ENCODE measurements at regions not wholly inside any gene's neighbourhood (a gene's known extent, or its start where the extent isn't known, plus 50 kb on each side); places are given as distances from the start of the nearest gene placed in this dataset.
"Not testable (repeated sequence)": the region's sequence is repeated elsewhere in the genome, so short reads cannot be mapped to it uniquely, and the experiment has no call there.

DNA sequence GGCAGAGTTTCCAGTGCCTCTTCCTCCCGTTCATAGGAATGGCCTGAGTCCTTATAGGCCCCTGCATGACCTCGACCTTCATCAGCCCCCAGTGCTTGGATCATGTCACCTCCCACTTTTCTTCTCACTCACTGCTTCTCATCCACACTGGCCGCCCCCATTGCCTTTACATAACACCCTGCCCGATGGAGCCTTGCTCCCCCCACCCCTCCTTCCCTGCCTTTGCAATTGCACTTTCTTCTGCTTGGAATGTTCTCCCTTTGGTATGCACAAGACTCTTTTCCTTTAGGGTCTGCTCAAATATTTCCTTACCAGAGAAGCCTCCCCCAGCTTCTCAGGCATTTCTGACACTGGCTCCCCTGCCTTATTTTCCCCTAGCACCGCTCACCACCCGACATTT lies 125.2 kb upstream of the KCNJ6 start:
- no peak for DNase-seq (ENCODE audit: low spot score)

GRCh38 chr21:38042246-38042645 lies 126.0 kb upstream of the KCNJ6 start:
- no peak for DNase-seq (ENCODE audit: low spot score)

DNA sequence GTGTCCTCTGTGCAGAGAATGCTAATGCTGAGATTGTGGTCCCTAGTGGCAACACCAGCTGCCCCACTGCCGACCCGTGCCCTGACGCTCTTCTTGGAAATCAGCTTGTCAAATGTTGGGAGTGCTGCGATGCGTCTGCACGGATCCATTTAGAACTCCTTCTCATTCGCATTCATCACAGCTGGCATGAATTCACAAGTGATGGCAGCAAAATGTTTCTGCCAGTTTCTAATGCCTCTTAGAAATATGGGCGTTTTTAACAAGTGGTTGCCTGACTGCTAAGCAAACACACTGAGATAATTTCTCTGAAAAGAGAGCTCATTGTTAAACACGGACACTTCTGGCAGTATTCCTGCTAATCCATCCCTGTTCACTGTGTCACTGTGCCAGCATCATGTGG lies 131.9 kb upstream of the KCNJ6 start:
- DNase-seq (ENCODE audit: low spot score) = no peak

DNA sequence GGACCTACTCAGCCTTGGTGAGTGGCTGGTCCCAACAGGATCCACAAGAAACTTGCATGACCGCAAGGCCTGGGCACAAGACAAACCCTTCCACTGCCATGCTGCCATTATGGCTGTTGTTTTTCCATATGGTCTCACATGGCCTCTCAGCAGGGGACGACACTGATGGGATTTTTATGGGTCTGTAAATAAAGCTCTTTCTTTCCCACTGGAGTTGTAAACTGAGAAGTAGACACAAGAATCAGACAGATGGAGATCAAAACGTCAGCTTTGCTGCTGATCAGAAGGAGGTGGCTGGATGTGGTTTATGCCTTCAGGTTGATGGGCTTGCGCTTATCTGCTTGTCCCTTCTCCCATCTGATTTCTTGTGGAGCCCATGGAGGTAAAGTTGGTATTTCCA lies 138.1 kb upstream of the KCNJ6 start:
- no peak for DNase-seq (ENCODE audit: low spot score)

DNA sequence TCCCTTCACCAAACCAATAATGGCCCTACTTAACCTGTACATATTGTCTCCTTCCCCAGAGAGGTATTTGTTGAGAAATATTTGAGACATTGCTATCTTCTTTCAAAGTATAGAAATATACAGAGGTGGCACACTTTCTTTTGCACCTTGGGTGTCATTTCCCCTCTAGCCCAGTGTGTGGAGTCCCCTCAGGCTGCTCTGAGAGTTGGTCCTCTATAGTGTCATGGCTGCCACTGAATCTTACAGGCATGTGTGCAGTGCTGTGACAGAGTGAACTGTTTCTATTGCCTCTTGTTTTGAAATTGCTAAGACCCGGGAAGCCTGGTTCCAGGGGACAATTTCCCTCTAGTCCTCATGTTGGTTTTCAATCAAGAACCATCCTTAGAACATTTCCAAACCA lies 140.2 kb upstream of the KCNJ6 start:
- DNase-seq (ENCODE audit: low spot score) = no peak

DNA sequence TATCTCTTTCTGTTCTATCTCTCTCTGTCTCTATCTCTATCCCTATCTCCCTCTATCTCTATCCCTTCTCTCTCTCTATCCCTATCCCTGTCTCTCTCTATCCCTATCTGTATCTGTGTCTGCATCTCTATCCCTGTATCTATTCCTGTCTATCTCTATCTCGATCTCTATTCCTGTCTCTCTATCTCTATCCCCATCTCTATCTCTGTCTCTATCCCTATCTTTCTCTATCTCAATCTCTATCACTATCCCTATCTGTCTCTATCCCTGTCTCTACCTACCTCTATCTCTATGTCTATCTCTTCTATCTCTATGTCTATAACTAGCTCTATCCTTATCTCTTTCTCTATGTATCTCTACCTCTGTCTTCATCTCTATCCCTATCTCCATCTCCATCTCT lies 141.4 kb upstream of the KCNJ6 start:
- DNase-seq (ENCODE audit: low spot score) = no peak

- DNase-seq (ENCODE audit: low spot score) = no peak
Measured at GRCh38 chr21:38060533-38060932, 144.3 kb upstream of the KCNJ6 start.

DNA sequence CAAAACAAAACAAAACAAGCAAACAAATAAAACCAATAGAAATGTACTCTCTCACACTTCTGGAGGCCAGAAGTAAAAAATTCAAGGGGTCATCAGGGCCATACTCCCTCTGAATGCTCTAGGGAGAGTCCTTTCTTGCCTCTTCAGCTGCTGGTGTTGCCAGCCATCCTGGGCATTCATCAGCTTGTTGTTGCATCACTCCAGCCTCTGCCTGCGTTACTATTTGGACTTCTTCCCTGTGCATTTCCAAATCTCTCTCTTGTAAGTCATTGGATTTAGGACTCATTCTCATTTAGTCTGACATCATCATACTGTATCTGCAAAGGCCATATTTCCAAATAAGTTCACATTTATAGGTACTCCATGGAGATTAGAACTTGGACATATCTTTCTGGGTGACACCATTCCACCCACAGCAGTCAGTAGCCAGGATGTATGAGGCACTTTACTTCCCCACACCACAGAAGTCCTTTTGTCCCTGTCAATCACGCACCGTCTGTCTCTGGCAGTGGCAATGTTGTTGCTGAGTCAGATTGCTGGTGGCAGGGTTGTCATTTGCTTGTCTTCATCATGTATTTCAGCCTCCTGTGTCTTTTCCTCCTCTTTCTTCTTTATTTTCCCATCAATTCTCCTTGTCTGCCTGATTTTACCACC lies 151.0 kb upstream of the KCNJ6 start:
- no peak for DNase-seq (ENCODE audit: low spot score)

- no peak for DNase-seq (ENCODE audit: low spot score)
Measured at GRCh38 chr21:38072489-38072888, 156.2 kb upstream of the KCNJ6 start.

GRCh38 chr21:38075833-38076587 lies 159.8 kb upstream of the KCNJ6 start:
- DNase-seq (ENCODE audit: low spot score) = no peak

DNA sequence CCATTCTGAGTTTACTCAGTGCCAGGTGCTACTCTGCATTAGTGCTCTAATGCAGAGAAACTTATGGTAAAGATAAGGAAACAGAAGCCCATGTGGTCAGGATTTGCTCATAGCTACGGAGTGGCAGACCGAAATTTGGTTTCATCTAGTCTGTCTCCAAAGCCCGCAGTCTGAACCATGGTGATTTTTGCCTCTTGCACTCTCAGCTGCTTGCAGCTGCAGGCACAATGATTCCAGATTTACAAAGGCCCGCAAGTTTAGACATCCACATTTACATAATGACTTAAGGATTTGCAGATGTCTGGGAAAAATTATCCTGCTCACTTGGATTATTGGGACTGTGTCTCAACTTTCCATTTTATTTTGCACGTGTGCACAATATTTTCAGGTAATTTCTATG lies 161.3 kb upstream of the KCNJ6 start:
- DNase-seq (ENCODE audit: low spot score) = no peak

DNA sequence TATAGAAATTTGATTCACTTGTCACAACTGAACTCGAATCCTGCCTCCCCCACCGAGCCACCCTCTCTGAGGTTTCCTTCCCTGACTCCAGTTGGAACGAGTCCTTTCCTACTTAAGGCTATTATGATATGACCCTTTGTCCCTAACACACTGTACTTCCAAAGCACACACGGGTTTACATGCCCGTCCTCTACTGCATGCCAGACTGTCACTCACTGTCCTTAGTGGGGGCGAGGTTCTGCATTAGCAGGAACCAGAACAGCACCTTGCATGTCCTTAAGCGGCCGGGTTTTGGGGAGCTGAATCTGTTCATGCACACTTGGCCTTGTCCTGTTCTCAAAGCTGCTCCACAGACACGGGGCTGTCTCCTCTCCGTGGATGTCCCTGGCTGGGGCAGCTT lies 164.6 kb upstream of the KCNJ6 start:
- no peak for DNase-seq (ENCODE audit: low spot score)

GRCh38 chr21:38081708-38082107 lies 165.5 kb upstream of the KCNJ6 start:
- no peak for DNase-seq (ENCODE audit: low spot score)

- no peak for DNase-seq (ENCODE audit: low spot score)
Measured at GRCh38 chr21:38082936-38083485, 166.8 kb upstream of the KCNJ6 start.

GRCh38 chr21:38083535-38083934 lies 167.3 kb upstream of the KCNJ6 start:
- no peak for DNase-seq (ENCODE audit: low spot score)

GRCh38 chr21:38086580-38086979 lies 170.2 kb upstream of the KCNJ15 start:
- no peak for DNase-seq (ENCODE audit: low spot score)

DNA sequence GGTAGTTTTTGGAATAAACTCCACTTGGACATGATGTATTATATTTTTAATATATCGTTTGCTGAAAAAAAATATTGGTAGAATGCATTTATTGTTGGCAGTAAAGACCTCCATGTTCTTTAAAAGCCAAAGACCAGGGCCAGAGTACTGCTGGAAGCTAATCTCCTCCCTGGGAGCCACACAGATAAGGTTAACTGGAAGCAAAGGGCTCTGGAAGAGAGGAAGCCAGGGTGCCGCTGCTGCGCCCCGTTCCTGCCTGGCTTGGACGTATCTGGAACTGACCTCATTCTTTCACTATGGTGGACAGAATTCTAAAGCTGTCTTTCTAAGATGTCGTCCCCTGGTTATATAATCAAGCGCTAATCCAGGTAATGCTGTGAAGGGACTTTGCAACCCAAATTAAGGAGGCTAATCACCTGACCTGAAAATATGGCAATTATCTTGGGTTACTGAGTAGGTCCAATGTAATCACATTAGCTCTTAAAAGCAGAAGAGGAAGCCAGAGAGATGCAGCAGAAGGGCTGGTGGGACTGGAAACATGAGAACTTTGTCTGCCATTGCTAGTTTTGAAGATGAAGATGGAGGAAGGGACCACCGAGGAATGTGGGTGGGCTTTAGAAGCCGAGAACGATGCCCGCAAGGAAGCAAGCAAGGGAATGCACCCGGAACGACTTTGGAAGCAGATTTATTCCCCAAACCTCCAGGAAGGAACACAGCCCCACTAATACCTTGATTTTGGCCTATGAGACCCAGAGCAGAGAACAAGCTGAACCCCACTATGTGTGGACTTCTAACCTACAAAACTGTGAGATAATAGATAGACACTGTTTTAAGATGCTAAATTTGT lies 167.7 kb upstream of the KCNJ15 start:
- DNase-seq (ENCODE audit: low spot score) = no peak

DNA sequence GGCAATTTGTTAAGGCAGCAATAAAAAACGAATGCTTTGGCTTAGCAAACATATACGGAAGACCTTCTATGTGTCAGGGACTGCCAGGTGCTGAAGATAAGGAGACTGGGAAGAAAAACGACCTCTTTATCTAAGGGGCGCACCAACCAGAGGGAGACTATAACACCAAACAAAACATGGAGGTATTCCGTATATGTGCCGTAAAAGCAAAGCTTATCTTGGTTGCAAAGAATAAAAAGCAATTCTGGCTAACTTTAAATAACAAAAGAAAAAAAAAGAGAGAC lies 167.1 kb upstream of the KCNJ15 start:
- DNase-seq (ENCODE audit: low spot score) = no peak

- DNase-seq (ENCODE audit: low spot score) = not testable (repeated sequence)
Measured at GRCh38 chr21:38091061-38091460, 165.7 kb upstream of the KCNJ15 start.

DNA sequence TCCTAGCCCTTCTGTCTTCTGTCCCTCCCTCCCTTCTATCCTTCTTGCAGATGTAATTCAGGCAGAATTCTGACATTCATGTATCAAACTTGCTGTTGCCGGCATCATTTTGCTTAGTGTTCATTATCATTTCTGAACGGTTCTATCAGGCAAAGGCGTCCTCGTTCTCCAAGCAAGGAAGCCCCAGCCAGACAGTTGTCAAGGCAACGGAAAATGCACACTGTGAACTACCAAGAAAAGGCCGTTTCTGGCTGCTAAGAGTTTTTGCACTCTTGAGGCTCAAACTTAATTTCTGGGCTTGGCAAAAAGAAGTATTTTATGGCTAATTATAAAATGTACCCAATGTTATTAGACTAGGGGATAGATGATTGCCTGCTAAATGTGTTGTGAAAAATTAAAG lies 164.7 kb upstream of the KCNJ15 start:
- no peak for DNase-seq (ENCODE audit: low spot score)

DNA sequence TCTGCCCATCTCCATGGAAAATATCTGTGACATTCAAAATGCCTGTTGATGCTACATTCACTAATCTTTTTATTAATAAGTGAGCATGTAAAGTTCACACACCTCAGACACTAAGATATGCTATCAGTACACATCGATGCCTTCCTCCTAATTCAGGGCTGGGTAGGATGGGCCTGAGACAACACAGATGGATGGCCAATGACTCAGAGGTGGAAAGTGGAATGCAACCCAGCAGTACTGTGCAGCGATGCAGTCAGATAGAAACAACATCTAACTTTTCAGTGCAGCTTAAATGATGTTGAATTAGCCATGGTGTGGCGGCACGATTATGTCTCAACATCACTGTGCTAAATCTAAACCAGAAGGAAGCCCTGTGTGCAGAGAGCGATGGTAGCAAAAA lies 161.6 kb upstream of the KCNJ15 start:
- DNase-seq (ENCODE audit: low spot score) = no peak

DNA sequence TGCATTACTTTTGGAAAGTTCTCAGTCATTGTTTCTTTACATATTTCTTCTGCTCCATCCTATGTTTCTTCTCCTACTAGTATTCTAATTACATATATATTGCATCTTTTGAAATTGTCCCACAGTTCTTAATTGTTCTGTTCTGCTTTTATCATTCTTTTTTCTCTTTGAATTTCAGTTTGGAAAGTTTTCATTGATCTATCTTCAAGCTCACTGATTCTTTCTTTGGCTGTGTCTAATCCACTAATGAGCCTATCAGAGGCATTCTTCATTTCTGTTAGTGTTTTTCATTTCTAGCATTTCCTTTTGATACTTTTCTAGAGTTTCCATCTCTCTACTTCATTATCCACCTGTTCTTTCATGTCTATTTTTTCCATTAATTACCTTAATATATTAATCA lies 159.0 kb upstream of the KCNJ15 start:
- no peak for DNase-seq (ENCODE audit: low spot score)

DNA sequence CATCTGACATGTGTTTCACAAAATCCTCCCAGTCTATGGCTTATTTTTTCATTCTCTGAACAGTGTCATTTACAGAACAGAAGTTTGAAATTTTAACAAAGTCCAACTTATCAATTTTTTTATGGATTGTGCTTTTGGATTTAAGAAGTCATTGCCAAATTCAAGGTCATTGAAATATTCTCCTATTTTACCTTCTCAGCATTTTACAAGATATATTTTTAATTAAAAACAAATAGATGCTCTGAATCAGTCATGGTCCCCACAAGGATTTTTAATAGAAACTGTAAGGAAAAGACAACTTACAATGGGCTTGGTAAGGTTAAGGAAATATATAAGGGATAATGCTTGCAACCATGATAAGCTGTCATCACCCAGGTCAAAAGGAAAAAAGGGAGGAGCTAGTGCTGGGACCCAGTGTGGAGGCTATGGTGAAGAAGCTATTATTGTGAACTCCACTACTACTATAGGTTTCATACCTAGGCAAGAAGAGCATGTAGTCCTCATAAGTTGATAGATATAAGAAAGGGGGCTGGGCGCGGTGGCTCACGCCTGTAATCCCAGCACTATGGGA lies 144.5 kb upstream of the KCNJ15 start:
- no peak for DNase-seq (ENCODE audit: low spot score)
